Neutrophil (primary cell): ENCODE measurements at regions not wholly inside any gene's neighbourhood (a gene's known extent, or its start where the extent isn't known, plus 50 kb on each side); places are given as distances from the start of the nearest gene placed in this dataset.

ENCODE experiments used
- H3K27ac ChIP-seq: fragments of 200-600 bp; sonication (generic); 2 replicates; pipeline ENCODE4 v1.5.1; 2016; ENCODE audit warnings: mild to moderate bottlenecking, moderate library complexity
- H3K27me3 ChIP-seq: fragments of 200-600 bp; sonication (generic); 2 replicates; pipeline ENCODE4 v1.6.0; 2016; ENCODE audit warnings: mild to moderate bottlenecking
- H3K36me3 ChIP-seq: fragments of 200-600 bp; sonication (generic); 2 replicates; pipeline ENCODE4 v1.5.1; 2017
- H3K4me1 ChIP-seq, 2 experiments: fragments of 200-600 bp in 1 of 2; sonication (generic) in 1 of 2; 1 replicate in 1 of 2; 2 replicates in 1 of 2; pipeline versions ENCODE4 v1.5.1 to v1.6.1; 2013 to 2016; ENCODE audit warnings: low read depth in 1 of 2, low read length in 1 of 2, mild to moderate bottlenecking in 1 of 2, moderate library complexity in 1 of 2; ENCODE audit not compliant: control insufficient read depth in 1 of 2, insufficient read depth in 1 of 2
- H3K4me3 ChIP-seq, 2 experiments: fragments of 200-600 bp in 1 of 2; sonication (generic) in 1 of 2; 1 replicate in 1 of 2; 2 replicates in 1 of 2; pipeline ENCODE4 v1.5.1; 2013 to 2016; ENCODE audit warnings: low read depth in 1 of 2, low read length in 1 of 2, mild to moderate bottlenecking in 1 of 2, moderate library complexity in 1 of 2
- H3K9me3 ChIP-seq: fragments of 200-600 bp; sonication (generic); 2 replicates; pipeline ENCODE4 v1.5.1; 2016
- CTCF ChIP-seq: fragments of 200-600 bp; sonication (generic); IDR thresholded peaks from 2 replicates; pipeline ENCODE4 v1.5.1; 2016; ENCODE audit warnings: antibody characterized with exemption

GRCh38 chr15:62841269-62841628, 201.3 kb upstream of the TPM1 start:
- no peaks in the 10 kb centered on the region for H3K9me3 ChIP-seq
- peaks cover 35% of the 10 kb centered on the region for H3K36me3 ChIP-seq
- H3K4me1 ChIP-seq = peaks cover 6 to 7% of the 10 kb centered on the region in 2 experiments
- TF ChIP-seq CTCF = no peak
- no peak overlapping the region for H3K27ac ChIP-seq
- no peaks in the 10 kb centered on the region for H3K27me3 ChIP-seq
- H3K4me3 ChIP-seq = no peak overlapping the region

GRCh38 chr15:62841891-62842559, 200.5 kb upstream of the TPM1 start:
- Histone ChIP-seq H3K36me3 (peaks cover 35% of the 10 kb centered on the region), H3K27ac (no peak overlapping the region), H3K4me1 (no peaks in the 10 kb centered on the region), H3K4me3 (no peak overlapping the region), H3K9me3 (no peaks in the 10 kb centered on the region), H3K27me3 (no peaks in the 10 kb centered on the region)
- no peak for TF ChIP-seq CTCF

- no peaks in the 10 kb centered on the region for H3K27me3 ChIP-seq
- no peak overlapping the region for H3K27ac ChIP-seq
- no peaks in the 10 kb centered on the region for H3K9me3 ChIP-seq
- H3K36me3 ChIP-seq = peaks cover 35% of the 10 kb centered on the region
- no peak for TF ChIP-seq CTCF
- H3K4me1 ChIP-seq = peaks cover 7 to 9% of the 10 kb centered on the region in 2 experiments
- H3K4me3 ChIP-seq = no peak overlapping the region
Observed at GRCh38 chr15:62843311-62843710, 199.2 kb upstream of the TPM1 start.

GRCh38 chr15:62844564-62845240, 197.8 kb upstream of the TPM1 start:
- H3K4me1 ChIP-seq = peaks cover 17 to 20% of the 10 kb centered on the region in 2 experiments
- no peak for TF ChIP-seq CTCF
- peaks cover 22% of the 10 kb centered on the region for H3K36me3 ChIP-seq
- no peaks in the 10 kb centered on the region for H3K9me3 ChIP-seq
- H3K27me3 ChIP-seq = no peaks in the 10 kb centered on the region
- no peak overlapping the region for H3K4me3 ChIP-seq
- no peak overlapping the region for H3K27ac ChIP-seq

GRCh38 chr15:62845241-62846126, 197.1 kb upstream of the TPM1 start:
- Histone ChIP-seq H3K27ac (no peak overlapping the region), H3K4me1 (peaks cover 17 to 20% of the 10 kb centered on the region in 2 experiments), H3K36me3 (peaks cover 14% of the 10 kb centered on the region), H3K4me3 (no peak overlapping the region), H3K9me3 (no peaks in the 10 kb centered on the region), H3K27me3 (no peaks in the 10 kb centered on the region)
- TF ChIP-seq CTCF = no peak
